CD4-positive, alpha-beta T cell treated with Interleukin-2 at 100 ng/mL for 4 hours (primary cell): ENCODE measurements at regions not wholly inside any gene's neighbourhood (a gene's known extent, or its start where the extent isn't known, plus 50 kb on each side); places are given as distances from the start of the nearest gene placed in this dataset.

Experiments
- DNase-seq: peaks from one replicate; pipeline ENCODE4 v3.0.0-alpha.2; 2020; ENCODE audit warnings: low spot score

GRCh38 chr2:145265244-145265643 lies 745.3 kb upstream of the ZEB2 start:
- no peak for DNase-seq

GRCh38 chr2:145260674-145261073 lies 740.8 kb upstream of the ZEB2 start:
- DNase-seq: no peak

- DNase-seq: no peak
These were observed 740.2 kb upstream of the ZEB2 start for GRCh38 chr2:145260081-145260480.

GRCh38 chr2:145258903-145259579 lies 739.1 kb upstream of the ZEB2 start:
- peak; percentile 13 for DNase-seq

- DNase-seq: no peak
These were observed 738.0 kb upstream of the ZEB2 start for GRCh38 chr2:145257931-145258330.

GRCh38 chr2:145256551-145256950 lies 736.6 kb upstream of the ZEB2 start:
- DNase-seq: no peak

- no peak for DNase-seq
These were observed 734.4 kb upstream of the ZEB2 start for GRCh38 chr2:145254291-145254690.

GRCh38 chr2:145253492-145253891 lies 733.6 kb upstream of the ZEB2 start:
- no peak for DNase-seq

GRCh38 chr2:145245268-145245870 lies 725.5 kb upstream of the ZEB2 start:
- no peak for DNase-seq

GRCh38 chr2:145235312-145235711 lies 715.4 kb upstream of the ZEB2 start:
- DNase-seq: no peak

- no peak for DNase-seq
These were observed 710.6 kb upstream of the ZEB2 start for GRCh38 chr2:145230546-145230945.

GRCh38 chr2:145228506-145228905 lies 708.6 kb upstream of the ZEB2 start:
- no peak for DNase-seq

- DNase-seq: no peak
These were observed 707.0 kb upstream of the ZEB2 start for GRCh38 chr2:145226901-145227300.

- DNase-seq: no peak
These were observed 701.6 kb upstream of the ZEB2 start for GRCh38 chr2:145221516-145221915.

GRCh38 chr2:145221032-145221431 lies 701.1 kb upstream of the ZEB2 start:
- DNase-seq: no peak

- DNase-seq: no peak
These were observed 700.6 kb upstream of the ZEB2 start for GRCh38 chr2:145220496-145220895.

- no peak for DNase-seq
These were observed 688.0 kb upstream of the ZEB2 start for GRCh38 chr2:145207884-145208283.

- no peak for DNase-seq
These were observed 686.8 kb upstream of the ZEB2 start for GRCh38 chr2:145206496-145207281.

- no peak for DNase-seq
These were observed 684.0 kb upstream of the ZEB2 start for GRCh38 chr2:145203891-145204290.

- DNase-seq: no peak
These were observed 680.1 kb upstream of the ZEB2 start for GRCh38 chr2:145199827-145200706.

- DNase-seq: no peak
These were observed 679.1 kb upstream of the ZEB2 start for GRCh38 chr2:145199042-145199441.

- DNase-seq: no peak
These were observed 678.6 kb upstream of the ZEB2 start for GRCh38 chr2:145198555-145198954.
